ENCODE measurements at regions not wholly inside any gene's neighbourhood (a gene's known extent, or its start where the extent isn't known, plus 50 kb on each side); places are given as distances from the start of the nearest gene placed in this dataset.

GRCh38 chr10:130499541-130499940, 363.4 kb downstream of the GLRX3 start:
- Histone ChIP-seq H3K9me3 (ENCODE audit: low read depth, low read length, poor library complexity, severe bottlenecking) (no peaks in the 10 kb centered on the region), H3K27ac (ENCODE audit: low read depth, low read length, poor library complexity, severe bottlenecking) (no peak overlapping the region), H3K27me3 (replicated peaks; ENCODE audit: insufficient read depth, low read depth, low read length, poor library complexity) (peaks cover 14% of the 10 kb centered on the region), H3K36me3 (ENCODE audit: insufficient read depth, low read length, poor library complexity, severe bottlenecking) (no peaks in the 10 kb centered on the region), H3K4me3 (ENCODE audit: low read depth, low read length, poor library complexity, severe bottlenecking) (no peak overlapping the region), H3K4me1 (ENCODE audit: insufficient read depth, low read length, poor library complexity, severe bottlenecking) (no peaks in the 10 kb centered on the region)
- TF ChIP-seq CTCF (conservative IDR thresholded peaks at IDR 0.05; ENCODE audit: low read depth, low read length), result no peak
- no peak for TF ChIP-seq EZH2 (IDR thresholded peaks at IDR 0.05; ENCODE audit: borderline replicate concordance, low read depth, low read length, poor library complexity, severe bottlenecking)
- no peak for DNase-seq (ENCODE audit: low spot score)
- POLR2A ChIA-PET (ENCODE audit: low non-redundant PET), result no interaction called here
- CTCF ChIA-PET, result no interaction called here
- BruUV-seq (replicated peaks), result no TSS peak
- intact Hi-C loops (cut with micrococcal nuclease; ENCODE audit: unreplicated experiment), result no loop called here

GRCh38 chr10:130500261-130501000, 364.2 kb downstream of the GLRX3 start:
- intact Hi-C loops (cut with micrococcal nuclease; ENCODE audit: unreplicated experiment), result no loop called here
- POLR2A ChIA-PET (ENCODE audit: low non-redundant PET), result no interaction called here

DNA sequence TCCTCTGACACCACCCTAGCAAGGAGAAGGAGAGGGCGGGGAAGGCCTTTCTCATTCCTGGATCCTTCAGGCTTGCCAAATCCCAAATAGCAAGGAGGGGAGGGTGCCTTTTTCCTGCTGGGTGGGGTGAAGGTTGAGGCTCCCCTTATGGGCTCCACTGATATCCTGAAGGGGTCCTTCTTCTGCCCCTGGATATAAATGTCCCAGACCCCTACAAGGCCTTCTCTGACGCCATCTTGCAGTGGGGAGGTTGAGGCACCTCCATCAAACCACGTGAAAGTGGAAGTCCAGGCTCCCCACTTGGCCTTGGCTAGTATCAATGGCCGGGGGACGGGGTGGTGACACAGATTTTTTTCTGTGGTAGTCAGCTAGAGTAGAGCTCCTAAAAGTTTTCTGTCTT, 371.3 kb downstream of the GLRX3 start:
- BruUV-seq (replicated peaks), result no TSS peak
- POLR2A ChIA-PET (ENCODE audit: low non-redundant PET), result no interaction called here
- no peaks in the 10 kb centered on the region for H3K4me1 ChIP-seq (ENCODE audit: insufficient read depth, low read length, poor library complexity, severe bottlenecking)
- CTCF ChIA-PET, result no interaction called here
- H3K27me3 ChIP-seq (replicated peaks; ENCODE audit: insufficient read depth, low read depth, low read length, poor library complexity), result peaks cover 37% of the 10 kb centered on the region
- no peaks in the 10 kb centered on the region for H3K36me3 ChIP-seq (ENCODE audit: insufficient read depth, low read length, poor library complexity, severe bottlenecking)
- TF ChIP-seq CTCF (conservative IDR thresholded peaks at IDR 0.05; ENCODE audit: low read depth, low read length), result no peak
- no peak for TF ChIP-seq EZH2 (IDR thresholded peaks at IDR 0.05; ENCODE audit: borderline replicate concordance, low read depth, low read length, poor library complexity, severe bottlenecking)
- H3K4me3 ChIP-seq (ENCODE audit: low read depth, low read length, poor library complexity, severe bottlenecking), result no peak overlapping the region
- H3K27ac ChIP-seq (ENCODE audit: low read depth, low read length, poor library complexity, severe bottlenecking), result no peak overlapping the region
- DNase-seq (ENCODE audit: low spot score), result no peak
- no peaks in the 10 kb centered on the region for H3K9me3 ChIP-seq (ENCODE audit: low read depth, low read length, poor library complexity, severe bottlenecking)
- intact Hi-C loops (cut with micrococcal nuclease; ENCODE audit: unreplicated experiment), result no loop called here

More at GRCh38 chr10:130500261-130501000, 364.2 kb downstream of the GLRX3 start:
- Histone ChIP-seq H3K9me3 (ENCODE audit: low read depth, low read length, poor library complexity, severe bottlenecking) (no peaks in the 10 kb centered on the region), H3K36me3 (ENCODE audit: insufficient read depth, low read length, poor library complexity, severe bottlenecking) (no peaks in the 10 kb centered on the region), H3K4me3 (ENCODE audit: low read depth, low read length, poor library complexity, severe bottlenecking) (no peak overlapping the region), H3K27me3 (replicated peaks; ENCODE audit: insufficient read depth, low read depth, low read length, poor library complexity) (peaks cover 14% of the 10 kb centered on the region), H3K27ac (ENCODE audit: low read depth, low read length, poor library complexity, severe bottlenecking) (no peak overlapping the region), H3K4me1 (ENCODE audit: insufficient read depth, low read length, poor library complexity, severe bottlenecking) (no peaks in the 10 kb centered on the region)
- TF ChIP-seq CTCF (conservative IDR thresholded peaks at IDR 0.05; ENCODE audit: low read depth, low read length) (no peak), EZH2 (IDR thresholded peaks at IDR 0.05; ENCODE audit: borderline replicate concordance, low read depth, low read length, poor library complexity, severe bottlenecking) (no peak)
- no peak for DNase-seq (ENCODE audit: low spot score)
- no TSS peak for BruUV-seq (replicated peaks)
- CTCF ChIA-PET, result no interaction called here

Data from A673 (cell line).